GM21825 (cell line): ENCODE measurements at regions not wholly inside any gene's neighbourhood (a gene's known extent, or its start where the extent isn't known, plus 50 kb on each side); places are given as distances from the start of the nearest gene placed in this dataset.

Experiments
- ATAC-seq: cut with Tn5 transposase; IDR thresholded peaks from one replicate; pipeline ENCODE4 v1.9.1; 2021; ENCODE audit warnings: mild to moderate bottlenecking, moderate library complexity; ENCODE audit not compliant: unreplicated experiment

- ATAC-seq = no peak
Measured at GRCh38 chr6:146902846-146903245, 301.4 kb upstream of the STXBP5 start.

GRCh38 chr6:146903451-146903850 lies 300.8 kb upstream of the STXBP5 start:
- no peak for ATAC-seq

GRCh38 chr6:146904596-146904995 lies 299.6 kb upstream of the STXBP5 start:
- no peak for ATAC-seq

- ATAC-seq = no peak
Measured at GRCh38 chr6:146905181-146905704, 299.0 kb upstream of the STXBP5 start.

- no peak for ATAC-seq
Measured at GRCh38 chr6:146908786-146909185, 295.4 kb upstream of the STXBP5 start.

GRCh38 chr6:146909376-146909775 lies 294.8 kb upstream of the STXBP5 start:
- ATAC-seq = no peak

- ATAC-seq = no peak
Measured at GRCh38 chr6:146909886-146910285, 294.3 kb upstream of the STXBP5 start.

- no peak for ATAC-seq
Measured at GRCh38 chr6:146910611-146911010, 293.6 kb upstream of the STXBP5 start.

- no peak for ATAC-seq
Measured at GRCh38 chr6:146911635-146912215, 292.5 kb upstream of the STXBP5 start.

- no peak for ATAC-seq
Measured at GRCh38 chr6:146912730-146913685, 291.2 kb upstream of the STXBP5 start.

- ATAC-seq = no peak
Measured at GRCh38 chr6:146913842-146914488, 290.3 kb upstream of the STXBP5 start.

- ATAC-seq = no peak
Measured at GRCh38 chr6:146914489-146915483, 289.4 kb upstream of the STXBP5 start.

- no peak for ATAC-seq
Measured at GRCh38 chr6:146915671-146916127, 288.5 kb upstream of the STXBP5 start.

- no peak for ATAC-seq
Measured at GRCh38 chr6:146916435-146917025, 287.7 kb upstream of the STXBP5 start.

- no peak for ATAC-seq
Measured at GRCh38 chr6:146917182-146917581, 287.0 kb upstream of the STXBP5 start.

- no peak for ATAC-seq
Measured at GRCh38 chr6:146917979-146918378, 286.2 kb upstream of the STXBP5 start.

GRCh38 chr6:146919017-146919416 lies 285.2 kb upstream of the STXBP5 start:
- ATAC-seq = no peak

- ATAC-seq = no peak
Measured at GRCh38 chr6:146923205-146923833, 280.9 kb upstream of the STXBP5 start.

GRCh38 chr6:146925846-146926245 lies 278.4 kb upstream of the STXBP5 start:
- ATAC-seq = no peak
